ENCODE measurements at regions not wholly inside any gene's neighbourhood (a gene's known extent, or its start where the extent isn't known, plus 50 kb on each side); places are given as distances from the start of the nearest gene placed in this dataset.

- Mint-ChIP-seq H3K4me3 (no peak overlapping the region), H3K27ac (no peak overlapping the region), H3K4me1 (ENCODE audit: unreplicated experiment) (no peaks in the 10 kb centered on the region), H3K27me3 (no peaks in the 10 kb centered on the region), H3K9me3 (no peaks in the 10 kb centered on the region), H3K36me3 (no peaks in the 10 kb centered on the region)
- TF ChIP-seq, protein P1, sequence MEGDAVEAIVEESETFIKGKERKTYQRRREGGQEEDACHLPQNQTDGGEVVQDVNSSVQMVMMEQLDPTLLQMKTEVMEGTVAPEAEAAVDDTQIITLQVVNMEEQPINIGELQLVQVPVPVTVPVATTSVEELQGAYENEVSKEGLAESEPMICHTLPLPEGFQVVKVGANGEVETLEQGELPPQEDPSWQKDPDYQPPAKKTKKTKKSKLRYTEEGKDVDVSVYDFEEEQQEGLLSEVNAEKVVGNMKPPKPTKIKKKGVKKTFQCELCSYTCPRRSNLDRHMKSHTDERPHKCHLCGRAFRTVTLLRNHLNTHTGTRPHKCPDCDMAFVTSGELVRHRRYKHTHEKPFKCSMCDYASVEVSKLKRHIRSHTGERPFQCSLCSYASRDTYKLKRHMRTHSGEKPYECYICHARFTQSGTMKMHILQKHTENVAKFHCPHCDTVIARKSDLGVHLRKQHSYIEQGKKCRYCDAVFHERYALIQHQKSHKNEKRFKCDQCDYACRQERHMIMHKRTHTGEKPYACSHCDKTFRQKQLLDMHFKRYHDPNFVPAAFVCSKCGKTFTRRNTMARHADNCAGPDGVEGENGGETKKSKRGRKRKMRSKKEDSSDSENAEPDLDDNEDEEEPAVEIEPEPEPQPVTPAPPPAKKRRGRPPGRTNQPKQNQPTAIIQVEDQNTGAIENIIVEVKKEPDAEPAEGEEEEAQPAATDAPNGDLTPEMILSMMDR (conservative IDR thresholded peaks at IDR 0.05), result no peak
- no peak for DNase-seq (ENCODE audit: extremely low spot score, unreplicated experiment)
These were observed 910.3 kb downstream of the STIM2 start for GRCh38 chr4:27770895-27771294.

GRCh38 chr4:27775156-27775555 lies 914.5 kb downstream of the STIM2 start:
- Mint-ChIP-seq H3K4me1 (ENCODE audit: unreplicated experiment) (no peaks in the 10 kb centered on the region), H3K27ac (no peak overlapping the region), H3K36me3 (no peaks in the 10 kb centered on the region), H3K9me3 (no peaks in the 10 kb centered on the region), H3K27me3 (no peaks in the 10 kb centered on the region), H3K4me3 (no peak overlapping the region)
- TF ChIP-seq, protein P1 (conservative IDR thresholded peaks at IDR 0.05), result no peak
- no peak for DNase-seq (ENCODE audit: extremely low spot score, unreplicated experiment)

- Mint-ChIP-seq H3K9me3 (no peaks in the 10 kb centered on the region), H3K27me3 (no peaks in the 10 kb centered on the region), H3K4me1 (ENCODE audit: unreplicated experiment) (no peaks in the 10 kb centered on the region), H3K36me3 (no peaks in the 10 kb centered on the region), H3K4me3 (no peak overlapping the region), H3K27ac (no peak overlapping the region)
- DNase-seq (ENCODE audit: extremely low spot score, unreplicated experiment), result no peak
- TF ChIP-seq, protein P1 (conservative IDR thresholded peaks at IDR 0.05), result no peak
These were observed 919.2 kb downstream of the STIM2 start for GRCh38 chr4:27779827-27780226.

DNA sequence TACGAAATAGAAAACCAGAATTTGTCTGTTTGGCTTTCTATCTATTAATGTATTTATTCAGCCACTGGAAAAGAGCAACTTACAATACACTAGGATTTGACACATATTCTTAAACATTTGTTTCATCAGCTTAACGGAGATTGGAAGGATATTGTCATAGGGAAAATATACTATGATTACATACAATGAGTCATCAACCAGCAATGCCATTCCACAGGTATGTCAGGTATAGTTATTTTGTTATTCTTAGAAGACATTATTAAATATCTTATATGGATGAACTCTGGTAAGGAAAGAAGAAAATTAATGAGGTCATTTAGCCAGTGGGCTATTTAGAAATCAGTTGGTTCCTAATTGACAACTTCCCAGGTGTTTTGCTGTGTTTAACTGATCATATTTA lies 926.6 kb downstream of the STIM2 start:
- Mint-ChIP-seq H3K9me3 (no peaks in the 10 kb centered on the region), H3K4me3 (no peak overlapping the region), H3K36me3 (no peaks in the 10 kb centered on the region), H3K27ac (no peak overlapping the region), H3K27me3 (no peaks in the 10 kb centered on the region), H3K4me1 (ENCODE audit: unreplicated experiment) (peaks cover 12% of the 10 kb centered on the region)
- DNase-seq (ENCODE audit: extremely low spot score, unreplicated experiment), result no peak
- TF ChIP-seq, protein P1 (conservative IDR thresholded peaks at IDR 0.05), result no peak

DNA sequence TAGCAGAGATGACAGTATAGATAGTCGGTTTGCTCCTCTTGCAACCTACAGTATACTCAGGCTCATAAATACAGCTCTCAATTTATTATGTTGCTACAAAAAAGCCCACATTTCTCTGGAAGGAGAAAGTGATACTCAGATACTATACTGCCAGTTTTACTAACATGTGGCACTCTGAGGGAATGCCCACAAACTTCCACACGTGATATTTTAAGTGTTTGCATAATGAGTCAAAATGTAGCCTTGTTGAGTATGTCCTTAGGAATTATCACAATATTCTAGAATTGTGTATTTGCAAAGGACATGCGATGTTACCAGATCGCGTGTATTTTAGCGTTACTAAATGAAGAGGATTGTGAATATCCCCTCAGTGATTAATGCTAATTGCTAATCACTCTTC lies 929.1 kb downstream of the STIM2 start:
- Mint-ChIP-seq H3K27me3 (no peaks in the 10 kb centered on the region), H3K4me1 (ENCODE audit: unreplicated experiment) (peaks cover 12% of the 10 kb centered on the region), H3K4me3 (no peak overlapping the region), H3K36me3 (no peaks in the 10 kb centered on the region), H3K9me3 (no peaks in the 10 kb centered on the region), H3K27ac (no peak overlapping the region)
- no peak for DNase-seq (ENCODE audit: extremely low spot score, unreplicated experiment)
- TF ChIP-seq, protein P1 (conservative IDR thresholded peaks at IDR 0.05), result no peak

DNA sequence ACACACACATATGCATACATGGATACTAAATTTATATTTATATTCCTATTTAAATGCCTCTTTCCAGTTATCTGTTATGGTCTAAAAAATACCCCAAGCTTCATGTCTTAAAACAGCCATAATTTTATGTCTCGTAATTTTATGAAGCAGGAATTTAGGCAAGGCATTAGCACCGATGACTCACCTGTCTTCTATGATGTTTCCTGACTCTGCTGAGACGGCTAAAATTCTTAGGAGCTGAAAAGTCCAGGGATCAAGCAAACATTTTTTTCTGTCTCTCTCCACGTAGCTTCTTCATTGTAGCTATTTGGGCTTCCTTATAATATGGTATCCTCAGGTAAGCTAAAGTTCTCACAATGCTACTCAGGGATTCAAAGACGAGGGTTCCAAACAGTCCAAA lies 930.3 kb downstream of the STIM2 start:
- no peaks in the 10 kb centered on the region for H3K36me3 Mint-ChIP-seq
- TF ChIP-seq, protein P1 (conservative IDR thresholded peaks at IDR 0.05), result no peak
- H3K9me3 Mint-ChIP-seq, result no peaks in the 10 kb centered on the region
- no peak overlapping the region for H3K27ac Mint-ChIP-seq
- H3K4me1 Mint-ChIP-seq (ENCODE audit: unreplicated experiment), result peaks cover 12% of the 10 kb centered on the region
- DNase-seq (ENCODE audit: extremely low spot score, unreplicated experiment), result no peak
- no peaks in the 10 kb centered on the region for H3K27me3 Mint-ChIP-seq
- H3K4me3 Mint-ChIP-seq, result no peak overlapping the region

Measured in type B pancreatic cell (in vitro differentiated cells).